ENCODE measurements at regions not wholly inside any gene's neighbourhood (a gene's known extent, or its start where the extent isn't known, plus 50 kb on each side); places are given as distances from the start of the nearest gene placed in this dataset.

DNA sequence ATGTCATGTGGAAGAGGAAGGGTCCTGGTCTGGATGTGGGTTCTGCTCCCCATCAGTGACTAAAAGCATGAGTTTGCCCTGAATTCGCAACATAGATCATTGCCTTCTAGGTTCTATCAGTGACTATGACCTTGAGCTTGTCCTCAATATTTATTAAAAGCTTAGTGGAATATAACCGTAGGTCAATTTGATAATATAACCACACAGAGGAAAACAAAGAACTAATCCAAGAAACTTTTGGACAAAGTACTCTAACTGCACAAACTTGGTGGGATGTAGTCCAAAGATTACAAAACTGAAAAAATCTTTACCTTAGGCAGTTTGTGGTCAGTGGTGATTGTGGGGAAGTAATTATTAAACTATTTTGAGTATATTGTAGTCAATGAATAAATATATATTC is 152.9 kb downstream of the CYP26A1 start:
- TF ChIP-seq POLR2AphosphoS5 (IDR thresholded peaks at IDR 0.05; ENCODE audit: low read depth, low read length) (no peak), SRF (IDR thresholded peaks at IDR 0.05; ENCODE audit: low read depth) (no peak), POLR2A (IDR thresholded peaks at IDR 0.05; ENCODE audit: borderline replicate concordance, extremely low read depth, insufficient read depth, insufficient read length) (no peak), SP1 (IDR thresholded peaks at IDR 0.05; ENCODE audit: low read depth) (no peak), ZFX (IDR thresholded peaks at IDR 0.05) (no peak)
- TF ChIP-seq, protein P1, sequence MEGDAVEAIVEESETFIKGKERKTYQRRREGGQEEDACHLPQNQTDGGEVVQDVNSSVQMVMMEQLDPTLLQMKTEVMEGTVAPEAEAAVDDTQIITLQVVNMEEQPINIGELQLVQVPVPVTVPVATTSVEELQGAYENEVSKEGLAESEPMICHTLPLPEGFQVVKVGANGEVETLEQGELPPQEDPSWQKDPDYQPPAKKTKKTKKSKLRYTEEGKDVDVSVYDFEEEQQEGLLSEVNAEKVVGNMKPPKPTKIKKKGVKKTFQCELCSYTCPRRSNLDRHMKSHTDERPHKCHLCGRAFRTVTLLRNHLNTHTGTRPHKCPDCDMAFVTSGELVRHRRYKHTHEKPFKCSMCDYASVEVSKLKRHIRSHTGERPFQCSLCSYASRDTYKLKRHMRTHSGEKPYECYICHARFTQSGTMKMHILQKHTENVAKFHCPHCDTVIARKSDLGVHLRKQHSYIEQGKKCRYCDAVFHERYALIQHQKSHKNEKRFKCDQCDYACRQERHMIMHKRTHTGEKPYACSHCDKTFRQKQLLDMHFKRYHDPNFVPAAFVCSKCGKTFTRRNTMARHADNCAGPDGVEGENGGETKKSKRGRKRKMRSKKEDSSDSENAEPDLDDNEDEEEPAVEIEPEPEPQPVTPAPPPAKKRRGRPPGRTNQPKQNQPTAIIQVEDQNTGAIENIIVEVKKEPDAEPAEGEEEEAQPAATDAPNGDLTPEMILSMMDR (IDR thresholded peaks at IDR 0.05 in 2 of 3, conservative IDR thresholded peaks at IDR 0.05 in 1 of 3; ENCODE audit: borderline replicate concordance in 1 of 3, insufficient read depth in 1 of 3, low read depth in 2 of 3, low read length in 2 of 3) = no peak
- TF ChIP-seq, protein P2, sequence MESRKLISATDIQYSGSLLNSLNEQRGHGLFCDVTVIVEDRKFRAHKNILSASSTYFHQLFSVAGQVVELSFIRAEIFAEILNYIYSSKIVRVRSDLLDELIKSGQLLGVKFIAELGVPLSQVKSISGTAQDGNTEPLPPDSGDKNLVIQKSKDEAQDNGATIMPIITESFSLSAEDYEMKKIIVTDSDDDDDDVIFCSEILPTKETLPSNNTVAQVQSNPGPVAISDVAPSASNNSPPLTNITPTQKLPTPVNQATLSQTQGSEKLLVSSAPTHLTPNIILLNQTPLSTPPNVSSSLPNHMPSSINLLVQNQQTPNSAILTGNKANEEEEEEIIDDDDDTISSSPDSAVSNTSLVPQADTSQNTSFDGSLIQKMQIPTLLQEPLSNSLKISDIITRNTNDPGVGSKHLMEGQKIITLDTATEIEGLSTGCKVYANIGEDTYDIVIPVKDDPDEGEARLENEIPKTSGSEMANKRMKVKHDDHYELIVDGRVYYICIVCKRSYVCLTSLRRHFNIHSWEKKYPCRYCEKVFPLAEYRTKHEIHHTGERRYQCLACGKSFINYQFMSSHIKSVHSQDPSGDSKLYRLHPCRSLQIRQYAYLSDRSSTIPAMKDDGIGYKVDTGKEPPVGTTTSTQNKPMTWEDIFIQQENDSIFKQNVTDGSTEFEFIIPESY (IDR thresholded peaks at IDR 0.05; ENCODE audit: extremely low read depth, insufficient replicate concordance, low read length) = no peak

Measured in HCT116 (cell line).